Activated CD8-positive, alpha-beta memory T cell treated with anti-CD3 and anti-CD28 coated beads, Interleukin-2, amount 50 U/mL, for 1 hour (primary cell): ENCODE measurements at regions not wholly inside any gene's neighbourhood (a gene's known extent, or its start where the extent isn't known, plus 50 kb on each side); places are given as distances from the start of the nearest gene placed in this dataset.

Experiments used
- DNase-seq: peaks from one replicate; pipeline ENCODE4 v3.0.0-alpha.2; 2020; ENCODE audit errors: extremely low read depth

GRCh38 chr7:38002689-38003088 lies 82.2 kb downstream of the EPDR1 start:
- no peak for DNase-seq

DNA sequence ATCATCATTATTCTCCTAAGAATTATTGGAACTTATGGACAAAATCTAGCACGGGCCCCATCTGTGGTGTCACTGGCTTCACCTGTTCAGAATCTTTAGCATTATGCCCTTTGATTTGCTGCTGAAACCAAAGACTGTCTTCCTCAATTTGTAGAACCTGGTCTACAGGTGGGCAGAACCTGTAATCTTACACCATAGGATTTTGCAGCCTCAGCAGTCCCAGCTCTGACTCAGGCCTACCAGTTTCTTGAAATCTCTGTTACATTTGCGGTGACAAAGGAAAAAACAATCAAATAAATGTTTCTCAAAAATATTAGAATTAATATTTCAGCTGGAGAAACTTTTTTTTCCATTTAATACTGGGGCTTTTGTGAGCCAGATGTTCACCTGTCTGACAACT lies 86.1 kb downstream of the EPDR1 start:
- no peak for DNase-seq

GRCh38 chr7:38007096-38007495 lies 86.7 kb downstream of the EPDR1 start:
- no peak for DNase-seq

GRCh38 chr7:38013246-38013645 lies 92.8 kb downstream of the EPDR1 start:
- DNase-seq = no peak

DNA sequence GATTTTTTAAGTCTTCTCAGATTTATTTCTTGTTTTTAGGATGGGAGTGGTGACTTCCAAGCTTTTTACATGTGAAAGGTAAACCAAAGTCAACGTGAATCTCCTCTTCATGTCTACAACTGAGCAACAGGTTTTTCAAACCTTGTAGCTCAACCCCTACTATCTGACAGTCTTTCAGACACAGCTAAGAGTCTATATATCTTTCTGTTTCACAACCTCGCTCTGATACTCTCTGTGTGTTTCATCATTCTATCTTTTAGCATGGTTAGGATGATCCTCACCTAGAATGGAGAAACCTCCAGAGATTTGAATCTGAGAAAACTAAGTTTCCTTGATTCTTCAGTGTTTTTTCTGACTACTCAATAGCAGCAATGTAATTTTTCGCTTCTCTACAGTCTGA lies 96.1 kb downstream of the EPDR1 start:
- no peak for DNase-seq

- DNase-seq = no peak
These were observed 96.9 kb downstream of the EPDR1 start for GRCh38 chr7:38017320-38017719.

GRCh38 chr7:38020121-38020785 lies 99.8 kb downstream of the EPDR1 start:
- no peak for DNase-seq

- DNase-seq = no peak
These were observed 101.5 kb downstream of the EPDR1 start for GRCh38 chr7:38021892-38022291.

DNA sequence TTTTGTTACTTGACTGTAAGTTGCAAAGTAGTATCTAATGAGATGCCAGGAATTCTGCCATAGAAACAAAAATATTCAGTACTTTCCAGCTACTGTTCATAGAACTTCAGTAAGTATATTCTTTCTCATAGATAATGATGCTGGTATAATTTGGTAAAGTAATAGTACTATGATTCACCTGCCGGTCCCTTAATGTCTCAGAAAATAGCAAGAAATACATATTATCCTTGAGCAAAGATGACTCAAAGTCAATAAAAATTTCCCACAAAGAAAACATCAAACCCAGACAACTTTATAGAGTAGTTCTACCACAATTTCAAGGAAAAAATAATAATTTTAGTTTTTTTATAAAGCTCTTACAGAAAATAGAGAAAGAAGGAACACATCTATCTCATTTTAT lies 105.4 kb downstream of the EPDR1 start:
- DNase-seq = no peak

DNA sequence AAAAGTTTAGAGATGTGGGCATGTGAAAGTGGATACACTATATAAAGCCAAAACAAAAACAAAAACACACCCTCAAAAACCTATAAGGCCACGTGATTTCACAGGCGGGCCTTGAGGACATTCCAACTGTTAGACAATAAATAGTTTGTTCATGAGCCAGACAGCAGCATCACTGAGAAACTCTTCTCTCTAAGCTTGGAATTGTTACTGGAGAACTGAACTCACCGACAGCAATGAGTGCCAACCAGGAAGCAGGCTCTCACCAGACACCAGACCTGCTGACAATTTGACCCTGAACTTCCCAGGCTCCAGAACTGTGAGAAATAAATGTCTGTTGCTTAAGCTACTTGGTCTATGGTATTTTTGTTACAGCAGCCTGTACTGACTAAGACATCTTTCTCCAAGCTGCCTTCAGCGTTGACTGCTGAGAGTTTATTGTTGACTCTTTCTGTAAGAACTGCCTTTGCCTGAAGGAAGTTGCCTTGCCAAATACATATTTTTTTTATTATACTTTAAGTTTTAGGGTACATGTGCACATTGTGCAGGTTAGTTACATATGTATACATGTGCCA lies 107.5 kb downstream of the EPDR1 start:
- DNase-seq = no peak

GRCh38 chr7:38034062-38034908 lies 113.8 kb downstream of the EPDR1 start:
- DNase-seq = no peak

- DNase-seq = no peak
These were observed 120.4 kb downstream of the EPDR1 start for GRCh38 chr7:38040831-38041230.

GRCh38 chr7:38049679-38050078 lies 128.4 kb upstream of the STARD3NL start:
- DNase-seq = no peak

- DNase-seq = no peak
These were observed 126.7 kb upstream of the STARD3NL start for GRCh38 chr7:38051311-38051710.

GRCh38 chr7:38051786-38052185 lies 126.3 kb upstream of the STARD3NL start:
- no peak for DNase-seq

DNA sequence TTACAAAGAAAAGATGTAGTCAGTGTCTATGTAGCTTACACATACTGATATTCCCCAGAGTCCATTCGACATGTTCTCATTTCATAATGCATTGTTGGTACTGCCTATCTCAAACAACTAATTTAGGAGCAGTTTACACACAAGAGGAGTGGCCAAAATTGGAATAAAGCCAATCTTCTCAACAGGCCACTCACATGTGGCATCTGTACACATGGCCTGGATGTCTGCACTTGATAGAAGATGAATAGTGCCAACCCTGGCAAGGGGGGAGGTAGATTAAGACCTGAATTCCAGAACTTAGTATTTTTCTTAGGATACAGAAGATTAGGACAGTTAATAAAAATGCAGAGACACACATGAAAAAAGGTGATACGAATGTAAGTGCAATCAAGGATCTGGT lies 125.3 kb upstream of the STARD3NL start:
- no peak for DNase-seq

DNA sequence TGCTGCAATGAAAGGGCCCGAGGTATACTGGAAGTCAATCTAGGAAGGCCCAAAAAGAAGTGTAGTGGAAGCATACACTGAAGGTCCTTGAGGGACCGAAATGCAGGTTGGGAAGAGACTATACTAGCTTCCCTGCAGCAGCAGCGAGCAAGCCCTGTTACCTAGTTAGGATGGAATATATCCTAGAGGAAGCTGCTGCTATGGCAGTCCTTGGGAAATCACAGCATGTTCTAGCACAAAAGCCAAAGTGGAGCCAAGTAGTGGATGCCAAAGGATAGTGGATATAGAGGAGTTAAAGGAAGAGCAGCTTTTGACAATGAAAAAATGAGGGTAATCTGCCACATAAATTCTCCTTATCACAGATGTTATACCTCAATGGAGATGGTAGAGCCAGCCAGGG lies 123.8 kb upstream of the STARD3NL start:
- no peak for DNase-seq

DNA sequence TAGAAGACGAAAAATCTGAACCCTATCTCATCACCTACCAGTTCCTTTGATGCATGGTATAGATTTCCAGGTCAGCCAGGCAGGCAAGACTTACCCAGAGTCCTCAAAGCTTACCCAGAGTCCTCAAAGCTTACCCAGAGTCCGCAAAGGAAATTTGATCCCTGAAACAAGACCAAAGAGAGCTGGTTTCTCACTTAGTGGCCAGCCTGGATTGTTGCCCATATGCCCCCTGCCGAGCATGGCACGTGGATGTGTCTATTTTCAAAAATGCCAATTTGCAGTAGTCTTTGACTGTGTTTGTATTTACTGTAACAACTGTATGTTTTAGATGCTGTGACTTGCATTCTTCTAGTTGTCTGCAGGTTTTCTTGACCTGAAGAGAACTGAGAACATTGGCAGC lies 120.2 kb upstream of the STARD3NL start:
- no peak for DNase-seq

DNA sequence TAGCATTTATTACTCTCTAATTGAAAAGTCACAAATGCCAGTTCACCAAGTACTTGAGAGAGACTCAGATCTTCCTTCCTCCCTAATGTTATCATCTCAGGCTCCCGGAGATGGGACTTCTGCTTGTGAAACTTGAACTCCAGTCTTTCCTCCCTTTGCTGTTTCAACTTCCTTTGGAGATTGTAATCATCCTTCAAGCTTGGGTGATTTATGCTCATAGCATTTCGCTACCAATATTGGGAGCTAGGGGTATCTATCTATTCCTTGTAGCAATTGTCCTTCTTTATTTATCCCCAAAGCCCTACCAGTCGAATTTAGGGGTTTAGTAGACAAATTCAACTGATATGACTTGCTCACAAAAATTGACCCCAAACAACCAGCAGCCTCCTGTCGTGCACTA lies 117.9 kb upstream of the STARD3NL start:
- no peak for DNase-seq

DNA sequence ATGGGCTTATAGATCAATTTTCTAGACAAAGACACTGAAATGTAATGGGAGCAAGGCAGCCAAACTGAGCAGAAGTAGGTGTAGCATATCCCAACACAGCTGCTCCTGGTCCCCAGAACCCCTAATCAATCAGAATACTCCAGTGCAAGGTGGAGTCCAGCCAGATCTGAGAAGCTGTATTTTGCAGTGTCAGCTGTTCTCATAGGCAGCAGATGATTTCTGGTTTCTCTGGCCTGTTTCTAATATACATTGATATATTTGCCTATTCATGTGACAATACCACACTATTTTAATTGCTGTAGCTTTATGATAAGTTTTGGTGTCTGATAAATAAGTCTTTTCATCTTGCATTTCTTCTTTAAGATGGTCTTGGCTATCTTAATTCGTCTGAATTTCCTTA lies 117.4 kb upstream of the STARD3NL start:
- no peak for DNase-seq

DNA sequence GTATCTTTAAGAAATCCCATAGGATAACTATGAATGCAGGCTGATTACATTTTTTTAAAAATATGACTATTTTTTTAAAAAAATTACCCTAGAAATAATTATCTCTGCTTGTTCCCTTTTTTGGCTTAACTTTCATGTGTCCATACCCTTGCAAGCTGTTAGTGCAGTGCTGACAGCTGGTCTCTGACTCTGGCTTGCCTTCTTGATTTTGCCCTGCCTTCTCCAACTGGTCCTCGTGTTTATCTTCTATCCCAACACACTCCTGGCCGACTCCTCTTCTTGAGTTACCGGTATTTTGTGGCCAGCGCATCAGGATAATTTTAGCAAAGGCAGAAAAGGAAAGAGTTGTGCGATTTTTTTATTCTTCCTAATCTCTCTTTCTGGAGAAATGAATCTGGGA lies 111.7 kb upstream of the STARD3NL start:
- DNase-seq = no peak

DNA sequence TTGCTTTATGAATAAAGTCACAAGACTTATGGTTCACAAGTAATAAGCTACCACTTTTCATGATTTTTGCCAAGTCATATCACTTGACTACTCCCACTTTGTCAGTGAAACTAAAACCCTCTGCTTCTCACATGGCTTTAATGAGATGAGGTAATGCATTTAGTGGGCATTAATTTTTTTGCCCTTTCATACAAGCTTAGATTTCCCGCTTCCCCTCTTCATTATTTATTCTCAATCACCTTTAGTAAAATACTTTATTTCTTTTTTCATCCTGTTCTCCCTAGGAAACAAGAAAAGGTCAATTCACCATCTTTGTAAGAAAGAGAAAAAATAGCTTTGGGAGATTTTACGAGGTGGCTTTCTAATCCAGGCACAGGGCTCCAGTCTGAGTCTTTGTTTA lies 109.6 kb upstream of the STARD3NL start:
- no peak for DNase-seq

DNA sequence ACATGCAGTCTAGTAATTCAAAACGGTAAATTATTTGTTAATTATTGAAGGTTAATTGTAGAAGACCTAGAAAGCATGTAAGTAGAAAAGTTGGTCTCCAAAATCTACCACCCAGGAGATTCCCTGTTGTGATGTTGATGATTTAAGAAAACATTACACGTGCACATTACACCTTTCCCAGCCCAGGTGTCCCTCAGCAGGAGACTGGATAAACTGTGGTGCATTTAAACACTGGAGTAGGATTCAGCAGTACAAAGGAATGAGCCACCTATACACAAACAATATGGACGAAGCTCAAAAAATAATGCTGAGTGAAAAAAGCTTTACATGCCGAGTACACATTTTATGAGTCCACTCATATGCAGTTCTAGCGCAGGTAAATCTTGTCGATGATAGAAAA lies 109.0 kb upstream of the STARD3NL start:
- no peak for DNase-seq
